Activated CD4-positive, alpha-beta T cell treated with anti-CD3 and anti-CD28 coated beads for 1 hour (primary cell): ENCODE measurements at regions not wholly inside any gene's neighbourhood (a gene's known extent, or its start where the extent isn't known, plus 50 kb on each side); places are given as distances from the start of the nearest gene placed in this dataset.
"Not testable (repeated sequence)": the region's sequence is repeated elsewhere in the genome, so short reads cannot be mapped to it uniquely, and the experiment has no call there.

Experiments
- DNase-seq: peaks from one replicate; pipeline ENCODE4 v3.0.0-alpha.2; 2020

GRCh38 chr16:86245351-86245750, 265.0 kb upstream of the FOXF1 start:
- no peak for DNase-seq

- no peak for DNase-seq
These were observed 264.4 kb upstream of the FOXF1 start for GRCh38 chr16:86245895-86246294.

GRCh38 chr16:86248310-86248905, 261.9 kb upstream of the FOXF1 start:
- DNase-seq = no peak

GRCh38 chr16:86249631-86250030, 260.7 kb upstream of the FOXF1 start:
- no peak for DNase-seq

GRCh38 chr16:86251682-86252081, 258.6 kb upstream of the FOXF1 start:
- DNase-seq = no peak

GRCh38 chr16:86252596-86252995, 257.7 kb upstream of the FOXF1 start:
- no peak for DNase-seq

GRCh38 chr16:86255966-86256365, 254.4 kb upstream of the FOXF1 start:
- DNase-seq = no peak

- DNase-seq = no peak
These were observed 253.3 kb upstream of the FOXF1 start for GRCh38 chr16:86256995-86257394.

- no peak for DNase-seq
These were observed 252.8 kb upstream of the FOXF1 start for GRCh38 chr16:86257546-86257945.

GRCh38 chr16:86258713-86259112, 251.6 kb upstream of the FOXF1 start:
- DNase-seq = no peak

- DNase-seq = no peak
These were observed 250.8 kb upstream of the FOXF1 start for GRCh38 chr16:86259499-86259898.

GRCh38 chr16:86261379-86261778, 248.9 kb upstream of the FOXF1 start:
- DNase-seq = no peak

GRCh38 chr16:86267657-86268056, 242.7 kb upstream of the FOXF1 start:
- not testable (repeated sequence) for DNase-seq

- no peak for DNase-seq
These were observed 239.6 kb upstream of the FOXF1 start for GRCh38 chr16:86270696-86271095.

- DNase-seq = no peak
These were observed 237.6 kb upstream of the FOXF1 start for GRCh38 chr16:86272744-86273143.

- no peak for DNase-seq
These were observed 233.1 kb upstream of the FOXF1 start for GRCh38 chr16:86277221-86277620.

GRCh38 chr16:86277859-86278258, 232.5 kb upstream of the FOXF1 start:
- not testable (repeated sequence) for DNase-seq

- DNase-seq = no peak
These were observed 228.9 kb upstream of the FOXF1 start for GRCh38 chr16:86281421-86281820.

- no peak for DNase-seq
These were observed 226.4 kb upstream of the FOXF1 start for GRCh38 chr16:86283944-86284343.

GRCh38 chr16:86285421-86285820, 224.9 kb upstream of the FOXF1 start:
- no peak for DNase-seq

- DNase-seq = no peak
These were observed 224.1 kb upstream of the FOXF1 start for GRCh38 chr16:86285938-86286921.

- DNase-seq = no peak
These were observed 223.2 kb upstream of the FOXF1 start for GRCh38 chr16:86286991-86287663.

- no peak for DNase-seq
These were observed 222.6 kb upstream of the FOXF1 start for GRCh38 chr16:86287664-86288201.
